T-helper 9 cell (primary cell): ENCODE measurements at regions not wholly inside any gene's neighbourhood (a gene's known extent, or its start where the extent isn't known, plus 50 kb on each side); places are given as distances from the start of the nearest gene placed in this dataset.
"Not testable (repeated sequence)": the region's sequence is repeated elsewhere in the genome, so short reads cannot be mapped to it uniquely, and the experiment has no call there.

Experiments
- DNase-seq: peaks from one replicate; pipeline ENCODE4 v3.0.0-alpha.2; 2020

- no peak for DNase-seq
Measured at GRCh38 chr4:155037031-155037430, 171.4 kb upstream of the NPY2R start.

GRCh38 chr4:155038459-155038858 is 170.0 kb upstream of the NPY2R start:
- no peak for DNase-seq

GRCh38 chr4:155039162-155039561 is 169.3 kb upstream of the NPY2R start:
- no peak for DNase-seq

- DNase-seq, result no peak
Measured at GRCh38 chr4:155040031-155040430, 168.4 kb upstream of the NPY2R start.

GRCh38 chr4:155042014-155042413 is 166.4 kb upstream of the NPY2R start:
- DNase-seq, result no peak

GRCh38 chr4:155044251-155044650 is 164.2 kb upstream of the NPY2R start:
- DNase-seq, result not testable (repeated sequence)

GRCh38 chr4:155047755-155048154 is 160.7 kb upstream of the NPY2R start:
- DNase-seq, result no peak

- DNase-seq, result not testable (repeated sequence)
Measured at GRCh38 chr4:155054042-155054441, 154.4 kb upstream of the NPY2R start.

GRCh38 chr4:155060419-155060818 is 148.0 kb upstream of the NPY2R start:
- no peak for DNase-seq

- DNase-seq, result no peak
Measured at GRCh38 chr4:155060873-155061272, 147.6 kb upstream of the NPY2R start.

- no peak for DNase-seq
Measured at GRCh38 chr4:155062948-155063347, 145.5 kb upstream of the NPY2R start.

- DNase-seq, result not testable (repeated sequence)
Measured at GRCh38 chr4:155064934-155065333, 143.5 kb upstream of the NPY2R start.

- DNase-seq, result no peak
Measured at GRCh38 chr4:155066871-155067270, 141.6 kb upstream of the NPY2R start.

GRCh38 chr4:155071962-155072361 is 136.5 kb upstream of the NPY2R start:
- no peak for DNase-seq

GRCh38 chr4:155072417-155072816 is 136.0 kb upstream of the NPY2R start:
- DNase-seq, result no peak

GRCh38 chr4:155073852-155074251 is 134.6 kb upstream of the NPY2R start:
- DNase-seq, result no peak

- DNase-seq, result no peak
Measured at GRCh38 chr4:155076256-155076785, 132.1 kb upstream of the NPY2R start.

- no peak for DNase-seq
Measured at GRCh38 chr4:155077452-155078229, 130.8 kb upstream of the NPY2R start.

- DNase-seq, result no peak
Measured at GRCh38 chr4:155079871-155080270, 128.6 kb upstream of the NPY2R start.

- no peak for DNase-seq
Measured at GRCh38 chr4:155081222-155081621, 127.2 kb upstream of the NPY2R start.

- DNase-seq, result no peak
Measured at GRCh38 chr4:155085843-155086530, 122.4 kb upstream of the NPY2R start.

GRCh38 chr4:155094201-155094820 is 114.1 kb upstream of the NPY2R start:
- no peak for DNase-seq

GRCh38 chr4:155099231-155099630 is 109.2 kb upstream of the NPY2R start:
- DNase-seq, result no peak

GRCh38 chr4:155106629-155107028 is 101.8 kb upstream of the NPY2R start:
- no peak for DNase-seq
